Prostate gland (tissue), 2 donors: ENCODE measurements at regions not wholly inside any gene's neighbourhood (a gene's known extent, or its start where the extent isn't known, plus 50 kb on each side); places are given as distances from the start of the nearest gene placed in this dataset.
"Not testable (repeated sequence)": the region's sequence is repeated elsewhere in the genome, so short reads cannot be mapped to it uniquely, and the experiment has no call there.

Experiments used
- DNase-seq: peaks from one replicate; pipeline ENCODE4 v3.0.0-alpha.2; 2019; ENCODE audit warnings: low spot score
- H3K27ac ChIP-seq, 2 donors: fragments of 200-600 bp; sonication (generic); 2 replicates each; pipeline ENCODE4 v1.5.1; 2017 to 2019
- H3K27me3 ChIP-seq: fragments of 200-600 bp; sonication (generic); replicated peaks from 2 replicates; pipeline ENCODE4 v1.5.1; 2019; ENCODE audit not compliant: insufficient read depth
- H3K36me3 ChIP-seq, 2 donors: fragments of 200-600 bp; sonication (generic); 1 replicate in 1 of 2; 2 replicates in 1 of 2; pipeline versions ENCODE4 v1.5.1 to v1.8.1; 2017 to 2019
- H3K4me1 ChIP-seq: fragments of 200-600 bp; sonication (generic); replicated peaks from 2 replicates; pipeline ENCODE4 v1.5.1; 2019
- H3K4me3 ChIP-seq, 2 donors: fragments of 200-600 bp; sonication (generic); 2 replicates each; pipeline ENCODE4 v1.5.1; 2017 to 2019
- H3K9me3 ChIP-seq: fragments of 200-600 bp; sonication (generic); 2 replicates; pipeline ENCODE4 v1.5.1; 2017
- POLR2A ChIP-seq: fragments of 450-650 bp; IDR thresholded peaks from one replicate; pipeline ENCODE4 v1.6.1; 2016; ENCODE audit warnings: antibody characterized with exemption, mild to moderate bottlenecking
- POLR2AphosphoS5 ChIP-seq: sonication (generic); formaldehyde crosslinking; IDR thresholded peaks from one replicate; pipeline ENCODE4 v1.6.1; 2017; ENCODE audit warnings: antibody characterized with exemption
- WGBS: methylation state at CpG from one replicate; pipeline ENCODE4 v1.1.5; 2018; 5-methylcytosine and 5-hydroxymethylcytosine counted together
- intact Hi-C: fragments of 100-400 bp; cut with DNase I; formaldehyde crosslinking; loops from one replicate; pipeline ENCODE4 v1.14.2; 2022
- TF ChIP-seq, protein P1 (sequence below), 4 experiments: fragments of 200-600 bp in 2 of 4; fragments of 450-650 bp in 2 of 4; sonication (generic) in 2 of 4; IDR thresholded peaks; 1 replicate in 3 of 4; 2 replicates in 1 of 4; pipeline ENCODE4 v1.5.1; 2016 to 2019; ENCODE audit warnings: antibody characterized with exemption in 4 of 4, mild to moderate bottlenecking in 2 of 4, moderate library complexity in 2 of 4

DNA sequence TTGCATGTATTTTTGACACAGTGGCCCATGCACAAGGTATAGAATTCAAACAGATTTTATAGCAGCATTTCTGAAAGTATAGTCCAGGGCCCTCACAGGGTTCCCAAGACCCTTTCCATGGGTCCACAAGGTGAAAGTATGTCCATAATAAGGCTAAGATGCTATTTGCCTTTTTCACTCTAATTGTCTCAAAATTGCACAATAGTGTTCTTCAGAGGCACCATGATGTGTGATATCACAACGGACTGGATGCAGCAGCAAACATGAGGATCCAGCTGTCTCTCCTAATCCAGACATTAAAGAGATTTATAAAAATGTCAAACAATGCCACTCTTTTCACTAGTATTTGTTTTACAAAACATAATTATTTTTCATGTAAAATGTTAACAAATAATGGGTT is 88.8 kb upstream of the PRDX6 start:
- Histone ChIP-seq H3K36me3 (no peaks in the 10 kb centered on the region), H3K4me1 (no peaks in the 10 kb centered on the region), H3K27me3 (no peaks in the 10 kb centered on the region), H3K27ac (no peak overlapping the region), H3K4me3 (no peak overlapping the region), H3K9me3 (no peaks in the 10 kb centered on the region)
- intact Hi-C loops: no loop called here
- WGBS: 74% methylated on average over 1 of the region's 1 CpG
- TF ChIP-seq, protein P1, sequence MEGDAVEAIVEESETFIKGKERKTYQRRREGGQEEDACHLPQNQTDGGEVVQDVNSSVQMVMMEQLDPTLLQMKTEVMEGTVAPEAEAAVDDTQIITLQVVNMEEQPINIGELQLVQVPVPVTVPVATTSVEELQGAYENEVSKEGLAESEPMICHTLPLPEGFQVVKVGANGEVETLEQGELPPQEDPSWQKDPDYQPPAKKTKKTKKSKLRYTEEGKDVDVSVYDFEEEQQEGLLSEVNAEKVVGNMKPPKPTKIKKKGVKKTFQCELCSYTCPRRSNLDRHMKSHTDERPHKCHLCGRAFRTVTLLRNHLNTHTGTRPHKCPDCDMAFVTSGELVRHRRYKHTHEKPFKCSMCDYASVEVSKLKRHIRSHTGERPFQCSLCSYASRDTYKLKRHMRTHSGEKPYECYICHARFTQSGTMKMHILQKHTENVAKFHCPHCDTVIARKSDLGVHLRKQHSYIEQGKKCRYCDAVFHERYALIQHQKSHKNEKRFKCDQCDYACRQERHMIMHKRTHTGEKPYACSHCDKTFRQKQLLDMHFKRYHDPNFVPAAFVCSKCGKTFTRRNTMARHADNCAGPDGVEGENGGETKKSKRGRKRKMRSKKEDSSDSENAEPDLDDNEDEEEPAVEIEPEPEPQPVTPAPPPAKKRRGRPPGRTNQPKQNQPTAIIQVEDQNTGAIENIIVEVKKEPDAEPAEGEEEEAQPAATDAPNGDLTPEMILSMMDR (IDR thresholded peaks at IDR 0.05): no peak
- no peak for TF ChIP-seq POLR2AphosphoS5
- no peak for TF ChIP-seq POLR2A
- DNase-seq: no peak

DNA sequence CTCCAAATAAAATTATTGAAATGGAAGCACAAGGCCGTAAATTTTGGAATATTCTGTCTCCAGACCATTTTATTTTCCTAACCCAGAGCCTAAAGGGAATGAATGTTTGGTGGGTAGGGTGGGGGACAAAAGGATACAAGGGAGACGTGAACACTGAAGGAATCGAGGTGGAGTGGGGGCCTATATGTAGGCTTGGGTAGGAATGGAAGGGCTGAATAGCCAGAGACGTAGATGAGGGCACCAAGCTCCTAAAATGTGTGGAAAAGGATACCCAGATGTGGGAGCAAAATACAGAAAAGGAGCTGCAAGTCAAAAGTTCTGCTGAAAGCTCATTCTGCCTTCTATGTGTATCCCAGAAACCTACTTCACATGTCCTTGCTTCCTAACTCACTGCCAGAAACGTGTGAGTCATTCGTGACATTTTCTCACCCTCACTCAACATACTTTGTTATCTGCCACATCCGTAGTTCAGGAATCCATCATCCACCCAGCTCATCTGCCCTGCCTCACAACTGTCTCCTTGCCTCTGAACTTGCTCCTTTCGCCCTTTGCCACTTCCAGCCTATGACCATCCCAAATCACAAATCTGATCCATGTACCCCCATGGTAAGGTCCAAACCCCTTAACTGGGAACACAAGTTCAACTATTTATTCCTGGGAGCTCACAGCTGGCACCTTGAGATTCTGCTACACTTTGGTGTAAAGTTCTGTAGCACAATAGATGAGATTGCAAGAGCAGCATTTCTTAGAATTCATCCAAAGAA is 84.1 kb upstream of the PRDX6 start:
- no peaks in the 10 kb centered on the region for H3K4me1 ChIP-seq
- 83% methylated on average over 8 of the region's 8 CpGs for WGBS
- no peak overlapping the region for H3K4me3 ChIP-seq
- intact Hi-C loops: no loop called here
- TF ChIP-seq, protein P1 (IDR thresholded peaks at IDR 0.05): no peak
- TF ChIP-seq POLR2AphosphoS5: no peak
- H3K36me3 ChIP-seq: no peaks in the 10 kb centered on the region
- H3K9me3 ChIP-seq: no peaks in the 10 kb centered on the region
- no peaks in the 10 kb centered on the region for H3K27me3 ChIP-seq
- no peak for DNase-seq
- H3K27ac ChIP-seq: no peak overlapping the region

DNA sequence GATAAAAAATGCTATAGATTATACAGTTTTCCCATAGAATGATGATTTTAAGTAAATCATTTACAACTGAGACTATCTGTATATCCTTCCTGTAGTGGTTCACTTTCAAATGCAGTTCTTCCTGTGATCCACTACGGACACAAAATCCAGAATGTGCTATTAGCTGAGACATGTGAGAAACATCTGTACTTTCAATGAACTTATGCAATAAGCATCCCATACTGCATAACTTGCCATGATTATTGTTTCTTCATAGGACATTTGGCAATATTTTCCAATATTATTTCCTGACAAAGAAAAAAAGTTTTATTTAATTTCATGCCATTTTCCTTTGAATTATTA is 83.5 kb upstream of the PRDX6 start:
- no peak for TF ChIP-seq POLR2AphosphoS5
- TF ChIP-seq, protein P1 (IDR thresholded peaks at IDR 0.05): no peak
- no peak for TF ChIP-seq POLR2A

DNA sequence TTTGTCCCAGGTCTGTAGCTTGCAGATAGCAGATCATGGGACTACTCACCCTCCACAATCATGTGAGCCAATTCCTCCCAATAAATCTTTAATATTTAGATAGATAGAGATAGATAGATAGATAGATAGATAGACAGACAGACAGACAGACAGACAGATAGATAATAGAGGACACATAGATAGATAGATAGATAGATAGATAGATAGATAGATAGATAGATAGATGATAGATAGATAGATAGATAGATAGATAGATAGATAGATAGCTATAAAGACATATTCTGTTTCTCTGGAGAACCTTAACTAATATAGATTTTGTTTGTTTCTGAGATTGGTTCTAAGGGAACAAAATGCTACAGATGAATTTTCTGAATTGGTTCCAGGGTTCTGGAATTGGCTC is 82.3 kb upstream of the PRDX6 start:
- H3K36me3 ChIP-seq, H3K4me1 ChIP-seq, H3K9me3 ChIP-seq, DNase-seq, intact Hi-C loops, H3K4me3 ChIP-seq, H3K27ac ChIP-seq, H3K27me3 ChIP-seq: not testable (repeated sequence)

More for the DNA sequence above, 83.5 kb upstream of the PRDX6 start:
- Histone ChIP-seq H3K4me3 (no peak overlapping the region), H3K4me1 (no peaks in the 10 kb centered on the region), H3K27ac (no peak overlapping the region), H3K36me3 (no peaks in the 10 kb centered on the region), H3K9me3 (no peaks in the 10 kb centered on the region), H3K27me3 (no peaks in the 10 kb centered on the region)
- 69% methylated on average over 1 of the region's 1 CpG for WGBS
- DNase-seq: no peak
- intact Hi-C loops: no loop called here

DNA sequence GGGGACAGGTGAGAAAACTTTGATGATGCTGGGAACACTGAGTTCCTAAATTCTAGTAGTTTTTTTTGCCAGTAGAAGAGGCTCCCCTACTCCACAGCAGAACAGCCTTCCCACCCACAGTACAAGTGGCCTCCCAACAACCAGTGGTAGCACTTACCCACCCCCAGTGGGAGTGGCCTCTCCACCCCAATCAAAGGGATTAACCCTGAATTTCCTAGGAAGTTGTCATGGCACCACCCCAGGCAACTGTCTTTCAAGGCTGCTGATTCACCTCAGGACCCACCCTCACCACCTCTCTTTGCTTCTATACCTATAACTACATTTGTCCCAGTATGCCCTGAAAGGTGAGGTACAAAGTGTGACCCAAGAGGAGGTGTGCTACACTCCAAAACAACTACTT is 81.4 kb upstream of the PRDX6 start:
- Histone ChIP-seq H3K4me1 (no peaks in the 10 kb centered on the region), H3K4me3 (no peak overlapping the region), H3K27me3 (no peaks in the 10 kb centered on the region), H3K27ac (no peak overlapping the region), H3K9me3 (no peaks in the 10 kb centered on the region), H3K36me3 (no peaks in the 10 kb centered on the region)
- intact Hi-C loops: no loop called here
- TF ChIP-seq POLR2AphosphoS5 (no peak), POLR2A (no peak)
- TF ChIP-seq, protein P1 (IDR thresholded peaks at IDR 0.05): no peak
- no peak for DNase-seq
